A673 (cell line): ENCODE measurements at regions not wholly inside any gene's neighbourhood (a gene's known extent, or its start where the extent isn't known, plus 50 kb on each side); places are given as distances from the start of the nearest gene placed in this dataset.

Experiments
- BruUV-seq: library from RNA; stranded (reverse); fragments of 400-500 nt; replicated peaks from 2 replicates; lab custom pipeline; 2021; lab: Mats Ljungman, UMichigan
- CTCF ChIA-PET: fragments of 300-600 bp; sonication (Branson Sonifier 250); formaldehyde crosslinking; loops from one replicate; lab custom pipeline; 2022; ENCODE audit warnings: antibody characterized with exemption; lab: Charles Lee
- POLR2A ChIA-PET: fragments of 300-600 bp; sonication (Branson Sonifier 250); formaldehyde crosslinking; loops from one replicate; lab custom pipeline; 2022; ENCODE audit warnings: antibody characterized with exemption; ENCODE audit not compliant: low non-redundant PET; lab: Charles Lee
- DNase-seq: peaks from one replicate; pipeline ENCODE4 v3.0.0-alpha.2; 2015; ENCODE audit warnings: low spot score
- H3K27ac ChIP-seq: fragments of 200-600 bp; sonication (generic); 2 replicates; pipeline ENCODE4 v1.5.1; 2016; ENCODE audit warnings: mixed run types, low read depth, mild to moderate bottlenecking, mixed read lengths, antibody characterized with exemption, low read length; ENCODE audit not compliant: poor library complexity, severe bottlenecking
- H3K27me3 ChIP-seq: fragments of 200-600 bp; sonication (generic); replicated peaks from 2 replicates; pipeline ENCODE4 v1.6.1; 2017; ENCODE audit warnings: mixed run types, low read depth, mild to moderate bottlenecking, mixed read lengths, antibody characterized with exemption, low read length; ENCODE audit not compliant: insufficient read depth, poor library complexity
- H3K36me3 ChIP-seq: fragments of 200-600 bp; sonication (generic); 2 replicates; pipeline ENCODE4 v1.6.1; 2016; ENCODE audit warnings: mixed run types, mild to moderate bottlenecking, mixed read lengths, antibody characterized with exemption, low read length; ENCODE audit not compliant: insufficient read depth, poor library complexity, severe bottlenecking
- H3K4me1 ChIP-seq: fragments of 200-600 bp; sonication (generic); 2 replicates; pipeline ENCODE4 v1.6.1; 2017; ENCODE audit warnings: mixed run types, mild to moderate bottlenecking, mixed read lengths, antibody characterized with exemption, low read length; ENCODE audit not compliant: insufficient read depth, poor library complexity, severe bottlenecking
- H3K4me3 ChIP-seq: fragments of 200-600 bp; sonication (generic); 2 replicates; pipeline ENCODE4 v1.5.1; 2016; ENCODE audit warnings: low read depth, mixed run types, mild to moderate bottlenecking, mixed read lengths, low read length; ENCODE audit not compliant: poor library complexity, severe bottlenecking
- H3K9me3 ChIP-seq: fragments of 200-600 bp; sonication (generic); 2 replicates; pipeline ENCODE4 v1.6.1; 2016; ENCODE audit warnings: mixed run types, low read depth, mild to moderate bottlenecking, mixed read lengths, antibody characterized with exemption, low read length; ENCODE audit not compliant: poor library complexity, severe bottlenecking
- EZH2 ChIP-seq: fragments of 200-600 bp; sonication (generic); IDR thresholded peaks from 2 replicates; pipeline ENCODE4 v1.6.1; 2017; ENCODE audit warnings: borderline replicate concordance, low read depth, mild to moderate bottlenecking, mixed read lengths, antibody characterized with exemption, low read length; ENCODE audit not compliant: poor library complexity, severe bottlenecking
- intact Hi-C: fragments of 100-400 bp; cut with micrococcal nuclease; formaldehyde crosslinking; loops from one replicate; pipeline ENCODE4 v1.10.0; 2022; ENCODE audit not compliant: unreplicated experiment
- TF ChIP-seq, protein P1 (sequence below): fragments of 300-800, 200-600 bp; sonication (generic); conservative IDR thresholded peaks from 2 replicates; pipeline ENCODE4 v1.5.1; 2017; ENCODE audit warnings: low read depth, mild to moderate bottlenecking, antibody characterized with exemption, low read length, moderate library complexity, mixed read lengths

DNA sequence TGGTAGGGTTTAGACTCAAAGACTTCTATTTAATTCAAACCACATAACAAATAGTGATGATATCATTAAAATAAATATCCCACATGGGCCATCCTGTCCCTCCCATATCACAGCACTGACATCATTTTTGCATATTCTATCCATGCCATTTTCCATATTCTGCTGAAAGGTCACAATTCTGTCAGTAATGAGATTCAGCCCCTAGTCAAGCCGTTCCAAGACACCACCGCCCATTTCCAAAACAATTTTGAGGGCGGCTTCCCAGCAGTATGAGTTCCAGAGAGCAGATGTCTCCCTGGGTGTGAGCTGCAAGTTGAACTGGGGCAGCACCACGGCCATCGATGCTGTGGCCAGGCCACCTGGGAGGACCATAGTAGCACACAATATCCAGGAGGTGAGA is 65.1 kb upstream of the PLEKHG1 start:
- Histone ChIP-seq H3K9me3 (no peaks in the 10 kb centered on the region), H3K27ac (no peak overlapping the region), H3K4me1 (no peaks in the 10 kb centered on the region), H3K36me3 (no peaks in the 10 kb centered on the region), H3K27me3 (no peaks in the 10 kb centered on the region), H3K4me3 (no peak overlapping the region)
- intact Hi-C loops, result no loop called here
- CTCF ChIA-PET, result no interaction called here
- POLR2A ChIA-PET, result no interaction called here
- DNase-seq, result no peak
- no peak for TF ChIP-seq EZH2
- TF ChIP-seq, protein P1, sequence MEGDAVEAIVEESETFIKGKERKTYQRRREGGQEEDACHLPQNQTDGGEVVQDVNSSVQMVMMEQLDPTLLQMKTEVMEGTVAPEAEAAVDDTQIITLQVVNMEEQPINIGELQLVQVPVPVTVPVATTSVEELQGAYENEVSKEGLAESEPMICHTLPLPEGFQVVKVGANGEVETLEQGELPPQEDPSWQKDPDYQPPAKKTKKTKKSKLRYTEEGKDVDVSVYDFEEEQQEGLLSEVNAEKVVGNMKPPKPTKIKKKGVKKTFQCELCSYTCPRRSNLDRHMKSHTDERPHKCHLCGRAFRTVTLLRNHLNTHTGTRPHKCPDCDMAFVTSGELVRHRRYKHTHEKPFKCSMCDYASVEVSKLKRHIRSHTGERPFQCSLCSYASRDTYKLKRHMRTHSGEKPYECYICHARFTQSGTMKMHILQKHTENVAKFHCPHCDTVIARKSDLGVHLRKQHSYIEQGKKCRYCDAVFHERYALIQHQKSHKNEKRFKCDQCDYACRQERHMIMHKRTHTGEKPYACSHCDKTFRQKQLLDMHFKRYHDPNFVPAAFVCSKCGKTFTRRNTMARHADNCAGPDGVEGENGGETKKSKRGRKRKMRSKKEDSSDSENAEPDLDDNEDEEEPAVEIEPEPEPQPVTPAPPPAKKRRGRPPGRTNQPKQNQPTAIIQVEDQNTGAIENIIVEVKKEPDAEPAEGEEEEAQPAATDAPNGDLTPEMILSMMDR, result no peak
- BruUV-seq, result no TSS peak

DNA sequence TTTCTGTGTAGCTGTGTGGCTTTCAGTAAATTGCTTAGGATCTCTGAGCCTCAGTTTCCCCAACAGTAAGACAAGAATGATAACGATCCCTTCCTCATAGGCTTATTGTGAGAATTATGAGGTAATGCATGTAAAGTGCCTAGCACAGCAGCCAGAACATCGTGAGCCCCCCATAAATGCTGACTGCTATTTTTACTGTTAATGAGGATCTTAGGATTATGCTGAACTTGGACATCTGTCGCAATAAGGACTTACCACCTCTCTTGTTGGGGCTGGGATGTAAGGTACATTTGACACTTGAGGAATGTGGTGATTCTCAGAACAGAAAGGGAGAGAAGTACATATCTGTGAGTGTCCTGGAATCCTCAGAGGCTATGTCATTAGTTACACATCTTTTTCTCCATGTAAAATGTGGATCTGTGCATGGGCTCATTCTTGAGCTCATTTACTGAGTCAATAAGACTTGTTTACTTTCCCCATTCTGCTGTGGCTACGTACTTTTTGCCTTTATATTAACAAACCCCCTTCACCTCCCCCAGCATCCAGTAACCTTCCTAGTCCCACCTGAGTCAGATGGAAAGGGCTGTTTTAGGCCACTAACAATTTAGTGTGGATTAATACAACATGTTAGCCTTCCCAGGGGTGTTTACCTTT is 64.4 kb upstream of the PLEKHG1 start:
- ChIA-PET POLR2A (interaction anchor here (0.7 kb wide), 1 partner anchor 118 kb away, joined by 4 read pairs; no protein-coding TSS in a partner anchor), CTCF (no interaction called here)
- BruUV-seq, result no TSS peak
- intact Hi-C loops, result no loop called here
- TF ChIP-seq EZH2, result no peak
- TF ChIP-seq, protein P1, result no peak
- DNase-seq, result no peak
- no peaks in the 10 kb centered on the region for H3K36me3 ChIP-seq
- H3K27ac ChIP-seq, result no peak overlapping the region
- no peaks in the 10 kb centered on the region for H3K4me1 ChIP-seq
- H3K4me3 ChIP-seq, result no peak overlapping the region
- H3K27me3 ChIP-seq, result no peaks in the 10 kb centered on the region
- H3K9me3 ChIP-seq, result no peaks in the 10 kb centered on the region

DNA sequence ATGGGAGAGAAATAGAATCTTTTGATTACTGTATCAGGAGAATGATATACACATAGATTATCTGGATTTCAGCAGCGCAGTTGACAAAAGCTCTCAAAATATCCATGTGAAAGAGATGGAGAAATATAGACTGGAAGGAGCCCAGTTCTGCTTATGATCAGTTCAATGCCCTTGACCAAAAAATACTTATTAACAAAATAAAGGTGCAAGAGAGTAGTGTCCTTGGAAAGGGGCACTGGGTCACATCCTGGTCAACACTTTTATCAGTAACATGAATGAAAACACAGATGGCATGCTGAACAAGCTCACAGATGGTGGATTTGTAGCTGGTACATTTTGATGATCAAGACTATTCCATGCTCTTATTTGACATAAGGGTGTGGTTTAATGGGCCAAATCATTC is 63.9 kb upstream of the PLEKHG1 start:
- CTCF ChIA-PET, result no interaction called here
- H3K27me3 ChIP-seq, result no peaks in the 10 kb centered on the region
- no peak overlapping the region for H3K27ac ChIP-seq
- BruUV-seq, result no TSS peak
- H3K4me1 ChIP-seq, result no peaks in the 10 kb centered on the region
- POLR2A ChIA-PET, result no interaction called here
- intact Hi-C loops, result no loop called here
- H3K36me3 ChIP-seq, result no peaks in the 10 kb centered on the region
- no peak overlapping the region for H3K4me3 ChIP-seq
- no peak for TF ChIP-seq EZH2
- TF ChIP-seq, protein P1, result no peak
- no peaks in the 10 kb centered on the region for H3K9me3 ChIP-seq
- no peak for DNase-seq
